ENCODE measurements at regions not wholly inside any gene's neighbourhood (a gene's known extent, or its start where the extent isn't known, plus 50 kb on each side); places are given as distances from the start of the nearest gene placed in this dataset.

DNA sequence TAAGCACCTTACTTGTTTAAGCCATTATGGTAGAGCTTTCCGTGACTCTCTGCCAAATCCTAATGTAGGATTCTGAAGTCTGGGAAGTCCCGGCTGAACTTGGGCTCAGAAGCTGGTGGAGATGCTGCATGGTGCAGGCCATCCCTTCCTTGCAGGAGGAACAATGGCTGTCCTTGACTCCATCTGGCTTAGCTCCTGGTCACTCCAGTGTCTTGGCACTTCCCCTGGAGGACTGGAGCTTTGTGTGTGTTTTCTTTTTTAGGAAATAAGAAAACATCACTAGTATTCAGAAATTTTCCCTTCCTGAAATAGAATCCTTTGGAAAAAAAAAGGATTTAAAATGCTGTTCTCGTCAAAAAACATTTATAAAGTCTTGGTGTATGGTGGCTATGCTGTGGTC lies 209.3 kb upstream of the ROPN1 start:
- no peak for DNase-seq

DNA sequence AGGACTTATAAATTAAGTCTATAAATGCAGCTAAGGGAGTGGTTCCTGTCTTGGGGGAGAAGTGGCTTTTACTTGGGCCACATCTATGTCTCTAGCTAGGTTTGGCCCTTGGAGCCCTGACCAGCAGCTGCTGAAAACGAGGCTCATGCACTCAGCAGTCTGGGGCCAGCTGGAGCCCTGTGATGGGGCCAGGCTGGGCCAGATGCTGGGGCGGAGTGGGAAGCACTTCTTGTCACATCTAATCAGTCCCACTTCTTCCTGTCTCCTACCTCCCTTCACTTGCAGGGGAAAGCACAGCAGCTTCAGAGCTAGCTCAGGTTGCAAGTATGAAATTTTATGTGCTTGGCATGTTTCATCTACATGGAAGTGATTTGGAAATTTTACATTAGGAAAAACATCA lies 209.9 kb upstream of the ROPN1 start:
- DNase-seq: peak; percentile 86

DNA sequence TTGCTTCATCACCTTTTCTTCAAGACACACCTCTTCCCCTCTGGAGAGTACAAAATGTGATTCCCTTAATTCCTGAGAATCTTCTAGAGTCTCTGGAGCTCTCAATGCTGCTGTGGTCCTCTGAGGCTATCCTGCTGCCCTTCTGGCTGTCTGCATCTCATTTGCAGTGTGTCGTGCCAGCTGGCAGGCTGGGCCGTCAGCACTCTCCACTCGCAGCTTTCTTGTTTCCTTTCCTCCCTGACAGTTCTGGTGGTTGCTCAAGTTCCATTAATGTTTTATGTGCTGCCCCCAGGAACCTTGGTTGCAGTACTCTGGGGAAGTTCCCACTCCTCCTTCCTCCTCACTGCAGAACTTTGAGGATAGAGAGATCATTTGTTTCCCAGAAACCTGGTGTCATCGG lies 210.8 kb upstream of the ROPN1 start:
- no peak for DNase-seq

DNA sequence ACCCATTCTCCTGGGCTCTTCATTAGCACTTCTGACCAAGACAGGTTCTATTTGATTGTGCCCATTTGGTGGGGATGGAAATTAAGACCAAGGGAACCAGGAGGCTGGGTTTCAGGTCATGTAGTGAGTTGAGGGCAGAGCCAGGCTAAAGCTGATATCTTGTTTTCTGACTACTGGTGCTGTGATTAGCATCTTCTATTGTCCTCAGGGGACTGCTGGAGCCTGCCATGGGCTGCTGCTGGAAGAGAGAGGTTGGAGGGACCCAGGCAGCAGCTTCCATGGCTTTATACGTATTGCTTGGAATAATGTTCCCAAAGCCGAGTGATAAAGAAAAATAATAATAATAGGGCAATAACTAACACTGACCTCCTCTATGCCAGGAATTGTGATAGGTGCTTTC lies 211.4 kb upstream of the ROPN1 start:
- DNase-seq: no peak

DNA sequence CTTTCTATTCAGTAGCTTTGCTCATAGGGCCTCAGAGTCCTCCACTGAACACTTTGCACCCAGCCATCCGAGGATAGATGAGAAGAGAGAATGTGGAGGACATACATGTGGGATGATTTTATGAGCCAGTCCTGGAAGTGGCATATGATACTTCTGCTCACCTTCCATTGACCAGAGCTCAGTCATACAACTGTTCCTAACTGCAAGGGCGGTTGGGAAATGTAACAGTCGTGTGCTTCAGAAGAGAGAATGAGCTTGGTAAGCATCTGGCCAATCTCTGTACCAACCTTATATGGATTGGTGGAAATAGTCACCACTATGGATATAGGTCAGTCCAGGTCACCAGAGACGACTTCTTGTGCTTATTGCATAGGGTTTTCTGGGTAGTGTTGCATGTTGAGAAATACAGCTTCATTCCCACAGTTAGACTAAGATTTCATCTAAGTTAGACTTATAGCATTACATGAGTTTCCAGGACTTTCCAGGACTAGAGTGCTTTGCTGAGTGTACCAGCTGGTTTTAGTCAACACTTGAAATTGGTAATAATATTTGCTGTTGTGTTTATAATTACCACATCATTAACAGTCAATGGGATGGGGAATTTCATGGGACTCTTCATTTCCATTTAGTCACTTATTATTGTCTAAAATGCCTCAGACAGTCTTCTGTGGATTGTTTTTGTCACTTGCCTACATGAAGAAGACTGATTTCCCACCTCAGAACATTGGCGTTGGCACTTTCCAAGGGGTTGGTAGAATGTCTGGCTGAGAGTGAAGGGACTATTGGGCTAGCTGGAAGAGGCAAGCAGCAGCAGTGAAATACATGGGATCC lies 214.5 kb upstream of the ROPN1 start:
- DNase-seq: no peak

DNA sequence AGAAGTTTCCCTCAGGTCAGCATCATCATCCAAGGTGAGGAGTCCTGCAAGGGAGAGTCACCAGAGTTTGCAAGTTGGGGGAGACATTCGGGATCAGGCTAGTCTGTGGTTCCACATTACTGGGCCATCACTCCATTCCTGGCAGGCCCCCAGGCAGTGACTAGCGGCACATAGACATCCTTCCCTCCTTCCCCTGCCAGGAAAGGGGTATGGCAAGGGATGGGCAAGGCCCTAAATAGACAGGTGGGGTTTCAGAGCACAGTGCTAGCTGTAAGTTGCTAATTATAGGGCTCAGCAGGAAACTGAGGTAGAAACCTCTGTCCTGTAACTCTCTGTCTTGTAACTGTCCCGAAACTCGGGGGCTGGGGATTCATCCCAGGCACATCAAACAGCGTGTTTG lies 215.2 kb upstream of the ROPN1 start:
- DNase-seq: no peak

DNA sequence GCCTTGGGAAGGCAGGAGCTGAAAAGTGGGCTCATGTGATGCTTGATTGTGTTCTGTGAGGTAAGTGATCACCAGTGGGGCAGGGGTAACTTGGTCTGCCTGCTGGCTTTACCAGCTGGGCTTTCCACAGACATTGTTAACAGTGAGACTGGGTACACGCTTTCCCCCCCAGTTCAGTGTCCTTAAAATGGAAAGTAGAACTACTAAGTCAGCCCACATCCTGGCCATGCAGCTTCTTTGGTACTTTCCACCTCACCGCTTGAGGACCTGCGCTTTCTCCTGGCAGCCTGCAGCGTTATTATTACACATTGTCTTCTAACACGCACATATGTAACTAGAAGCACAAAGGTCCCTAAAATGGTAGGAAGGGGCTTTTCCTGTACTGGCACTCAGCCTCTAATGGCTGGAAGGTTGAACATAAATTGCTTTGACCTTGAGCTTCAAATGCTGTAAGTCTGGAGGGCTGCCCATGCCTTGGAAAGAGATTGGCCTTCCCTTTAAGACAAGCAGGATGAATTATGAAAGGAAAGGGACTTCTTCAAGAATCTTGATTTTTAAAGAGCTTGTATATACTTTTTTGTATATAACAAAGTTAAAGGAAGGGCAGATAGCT lies 216.1 kb upstream of the ROPN1 start:
- DNase-seq: no peak

DNA sequence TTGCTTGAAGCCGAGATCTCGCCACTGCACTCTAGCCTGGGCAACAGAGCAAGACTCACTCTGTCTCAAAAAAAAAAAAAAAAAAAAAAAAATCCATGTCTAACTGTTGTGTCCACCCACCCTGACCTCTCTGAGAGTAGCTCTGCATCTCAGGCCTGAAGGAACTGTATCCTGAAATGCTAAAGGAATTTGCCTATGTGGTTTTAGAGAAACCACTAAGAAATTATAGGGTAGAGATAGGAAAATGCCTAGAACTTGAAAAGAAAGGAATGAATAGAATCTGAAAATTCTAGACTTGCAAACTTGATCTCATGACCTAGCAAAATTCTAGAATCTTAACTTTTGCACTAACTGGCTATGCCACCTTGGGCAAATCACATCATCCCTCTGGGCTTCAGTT lies 217.5 kb upstream of the ROPN1 start:
- no peak for DNase-seq

DNA sequence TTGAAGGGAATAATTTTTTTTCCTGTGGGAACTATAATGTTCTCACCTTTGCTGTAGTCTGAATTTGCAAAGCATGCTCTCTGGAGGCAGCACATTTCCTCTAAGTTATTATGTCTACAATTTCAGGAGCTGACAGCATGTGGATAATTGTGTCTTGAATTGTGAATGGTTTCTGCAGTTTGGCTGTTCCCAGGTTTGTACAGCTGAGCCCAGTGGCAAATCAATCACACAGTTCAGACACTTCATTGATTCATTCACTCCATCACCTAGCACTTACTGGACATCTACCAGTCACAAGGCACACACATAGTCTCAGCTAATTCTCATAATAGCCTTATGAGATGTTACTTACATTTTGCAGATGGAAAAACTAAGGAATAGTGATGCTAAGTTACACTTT lies 219.0 kb upstream of the ROPN1 start:
- no peak for DNase-seq

DNA sequence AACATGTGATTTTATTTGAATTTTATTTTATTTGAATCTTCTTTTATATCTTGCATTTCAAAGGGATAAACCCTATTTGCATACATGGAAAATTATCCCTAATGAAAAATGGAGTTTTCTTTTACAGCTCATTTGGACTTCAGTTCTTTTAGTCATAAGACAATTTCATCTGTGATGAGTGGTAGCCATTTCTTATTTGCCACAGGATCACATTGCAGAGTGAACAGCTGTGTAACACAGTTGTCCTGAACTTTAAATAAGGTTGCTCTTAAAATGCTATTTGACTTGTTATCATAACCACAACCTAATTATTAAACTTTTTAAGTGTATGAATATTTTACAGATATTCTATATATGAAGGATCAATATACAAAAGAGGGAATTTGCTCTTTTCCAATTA lies 221.7 kb upstream of the ROPN1 start:
- DNase-seq: no peak

DNA sequence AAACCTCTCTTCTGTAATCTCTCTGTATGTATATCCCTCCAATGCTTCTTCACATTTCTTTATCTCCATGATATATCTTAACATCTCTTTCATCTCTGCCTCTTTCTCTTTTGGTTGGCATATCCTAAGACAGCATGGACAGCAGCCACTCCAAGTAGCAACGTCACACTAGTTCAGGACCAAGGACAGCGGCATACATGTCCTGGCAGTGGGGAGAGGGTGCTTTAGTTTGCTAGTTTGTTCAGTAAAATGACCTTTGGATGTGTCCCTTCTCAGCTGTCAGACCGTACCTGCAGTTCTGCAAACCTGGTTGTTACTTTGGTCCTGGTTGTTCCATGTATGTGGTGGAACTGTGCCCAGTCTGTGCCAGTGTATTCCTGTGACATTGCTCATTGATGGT lies 225.6 kb upstream of the ROPN1 start:
- no peak for DNase-seq

DNA sequence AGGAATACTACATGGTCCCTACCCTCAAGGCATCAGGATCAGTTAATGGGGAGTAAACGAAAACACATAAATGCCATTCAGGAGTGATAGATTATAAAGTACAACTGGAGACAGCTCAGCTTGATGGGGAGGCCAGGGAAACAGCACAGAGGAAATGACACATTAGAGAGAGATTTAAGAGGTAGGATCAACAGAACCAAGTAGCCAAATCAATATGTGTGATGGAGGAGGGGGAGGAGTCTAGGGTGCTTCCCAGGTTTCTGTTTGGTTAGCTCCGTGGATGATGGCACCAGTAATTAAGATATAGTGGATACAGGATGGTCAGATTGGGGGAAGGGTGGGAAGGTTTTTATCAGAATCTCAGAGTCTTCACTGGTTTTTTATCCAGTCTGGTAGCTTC lies 229.5 kb upstream of the ROPN1 start:
- no peak for DNase-seq

DNA sequence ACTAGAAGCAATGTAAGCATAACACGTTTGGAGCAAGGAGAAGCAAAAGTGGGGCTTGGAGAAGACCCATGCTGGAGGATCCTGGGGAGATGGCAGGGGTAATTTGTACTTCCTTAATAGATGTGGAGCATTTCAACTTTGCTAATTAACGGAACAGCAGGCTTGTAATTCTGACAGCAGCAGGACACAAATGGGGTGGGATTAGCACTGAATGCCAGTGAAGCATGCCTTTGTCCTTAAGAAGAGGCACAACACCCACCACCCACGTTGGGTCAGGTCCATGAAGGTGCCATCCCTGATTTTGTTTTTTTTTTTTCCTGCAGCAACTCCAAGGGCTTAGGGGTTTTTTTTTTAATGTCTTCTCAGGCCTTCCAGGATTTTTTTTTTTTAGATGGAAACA lies 231.9 kb upstream of the ROPN1 start:
- no peak for DNase-seq

DNA sequence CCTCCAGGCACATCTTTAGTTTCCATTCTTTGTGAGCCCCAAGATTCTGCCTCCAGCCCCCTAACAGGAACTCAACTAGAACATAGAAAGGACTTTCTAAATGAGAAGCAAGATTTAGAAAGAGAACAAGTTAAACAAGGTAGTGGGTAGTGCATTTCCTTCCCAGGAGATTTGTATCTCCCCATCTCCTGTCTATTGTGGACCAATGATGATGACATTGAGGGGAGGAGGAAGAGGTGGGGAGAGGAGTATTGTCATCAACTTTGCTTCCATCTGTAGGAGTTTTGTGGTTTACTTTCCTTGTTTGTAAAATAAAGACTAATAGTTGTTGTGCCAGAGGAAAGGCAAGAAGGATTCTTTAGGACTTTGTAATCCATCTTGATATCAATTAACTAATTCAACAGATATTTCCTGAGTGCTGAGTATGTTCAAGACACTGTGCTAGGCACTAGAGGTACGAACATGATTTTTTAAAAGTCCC lies 235.3 kb upstream of the ROPN1 start:
- no peak for DNase-seq

DNA sequence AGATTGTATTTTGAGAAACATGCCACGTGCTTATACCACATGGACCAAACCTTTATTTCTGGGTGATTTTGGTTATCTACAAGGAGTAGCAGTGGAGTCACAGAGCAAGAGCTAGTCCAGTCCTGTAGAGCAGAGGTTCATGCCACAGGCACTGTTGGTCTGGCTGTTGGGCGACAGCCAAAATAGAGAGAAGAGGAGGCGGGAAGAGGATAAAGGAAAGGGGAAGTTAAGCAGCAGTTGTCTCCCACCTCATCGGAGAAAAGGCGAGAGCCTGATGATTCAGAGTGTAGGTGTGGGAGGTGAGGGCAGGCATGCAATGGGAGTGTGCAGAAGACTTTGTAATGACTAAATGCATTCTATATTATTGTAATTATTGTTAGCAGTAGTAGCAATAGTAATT lies 237.5 kb upstream of the ROPN1 start:
- DNase-seq: no peak

DNA sequence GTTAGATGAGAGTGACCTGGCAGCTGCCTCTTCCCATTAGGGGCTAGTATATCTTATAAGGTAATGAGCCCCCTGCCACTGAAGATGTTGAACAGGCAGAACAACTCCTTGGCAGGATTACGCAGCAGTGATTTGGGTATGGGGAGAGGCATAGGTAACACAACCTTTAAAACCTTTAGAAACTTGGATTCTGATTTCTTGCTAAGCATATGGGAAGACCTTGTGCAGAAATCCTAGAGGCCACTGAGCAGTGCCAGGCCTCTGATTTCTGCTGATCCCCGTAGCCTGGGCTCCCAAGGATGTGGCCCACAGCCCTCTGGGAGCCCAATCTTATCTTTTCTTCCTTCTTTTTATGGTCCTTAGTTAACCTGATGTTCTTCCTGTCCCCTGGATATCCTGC lies 237.9 kb upstream of the ROPN1 start:
- DNase-seq: no peak

DNA sequence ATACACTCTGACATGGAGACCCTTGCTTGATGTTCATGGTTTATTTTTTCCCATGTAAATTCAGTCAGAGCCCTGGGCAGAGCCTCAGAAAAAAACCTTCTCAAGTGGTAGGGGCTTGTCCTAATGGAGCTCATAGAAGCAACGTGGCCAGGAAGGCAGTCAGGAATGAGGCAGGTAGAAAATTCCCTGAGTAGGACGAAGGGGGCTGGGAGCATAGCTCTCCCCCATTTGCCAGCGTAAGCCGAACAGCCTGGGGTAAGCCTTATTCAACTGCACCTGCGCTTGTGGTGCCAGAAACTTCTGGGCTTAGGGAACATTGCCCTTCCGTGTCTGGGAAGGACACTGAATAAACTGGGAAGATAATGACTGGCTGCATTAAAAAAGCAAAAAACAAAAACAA lies 238.5 kb upstream of the ROPN1 start:
- no peak for DNase-seq

DNA sequence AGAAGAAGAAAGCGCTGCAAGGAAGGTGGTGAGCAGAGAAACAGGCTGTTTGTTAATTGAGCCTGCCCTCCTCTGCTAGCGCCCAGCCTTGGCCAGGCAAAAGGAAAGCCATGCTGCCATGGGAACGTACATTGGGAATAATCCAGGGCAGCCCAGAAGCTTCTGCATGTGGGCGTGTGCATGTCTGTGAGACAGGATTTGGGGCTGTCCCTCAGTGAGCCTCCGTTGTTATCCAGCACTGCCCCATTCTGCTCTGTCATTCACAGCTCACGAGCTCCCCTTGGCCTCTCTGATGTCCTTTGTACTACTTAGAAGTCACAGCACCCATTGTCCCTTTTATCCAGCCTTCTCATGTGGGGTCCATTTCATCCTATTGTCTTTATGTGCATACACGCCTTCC lies 239.1 kb upstream of the ROPN1 start:
- DNase-seq: no peak

DNA sequence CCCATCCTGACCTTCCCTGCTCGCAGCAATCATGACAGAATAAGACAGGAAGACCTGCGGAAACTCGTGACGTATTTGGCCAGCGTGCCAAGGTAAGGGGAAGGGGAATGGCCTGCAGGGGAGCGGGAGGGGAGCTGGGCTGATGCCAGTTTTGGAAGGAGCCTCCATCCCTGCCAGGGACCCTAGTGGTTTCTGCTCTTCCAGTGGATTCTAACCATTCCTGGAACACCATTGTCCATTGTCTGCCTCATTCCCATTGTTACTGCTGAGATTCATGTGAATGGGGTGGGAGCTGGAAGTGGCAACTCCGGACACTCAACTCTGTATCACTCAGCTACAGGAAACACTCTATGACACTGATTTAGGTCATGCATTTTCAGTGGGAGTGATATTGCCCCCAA lies 242.9 kb upstream of the ROPN1 start:
- DNase-seq: no peak

DNA sequence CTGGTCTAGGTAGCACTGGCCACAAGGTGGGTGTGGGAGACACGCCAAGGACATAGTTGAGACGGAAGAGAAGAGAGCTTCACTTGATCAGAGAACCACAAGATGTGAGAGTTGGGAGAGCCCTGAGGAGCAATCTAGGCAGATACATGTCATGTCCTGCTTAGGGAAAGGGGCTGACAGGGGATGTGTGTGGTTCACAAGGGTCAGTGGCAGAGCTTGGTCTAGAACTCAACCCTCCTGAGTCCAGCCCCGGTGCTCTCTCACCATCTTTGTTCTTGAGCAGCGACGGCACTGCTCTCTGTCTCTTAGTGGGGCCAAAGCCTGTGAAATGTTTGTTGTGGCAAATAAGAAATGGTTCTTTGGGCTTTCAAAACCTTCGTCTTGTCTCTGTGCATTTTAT lies 243.5 kb upstream of the ROPN1 start:
- no peak for DNase-seq

DNA sequence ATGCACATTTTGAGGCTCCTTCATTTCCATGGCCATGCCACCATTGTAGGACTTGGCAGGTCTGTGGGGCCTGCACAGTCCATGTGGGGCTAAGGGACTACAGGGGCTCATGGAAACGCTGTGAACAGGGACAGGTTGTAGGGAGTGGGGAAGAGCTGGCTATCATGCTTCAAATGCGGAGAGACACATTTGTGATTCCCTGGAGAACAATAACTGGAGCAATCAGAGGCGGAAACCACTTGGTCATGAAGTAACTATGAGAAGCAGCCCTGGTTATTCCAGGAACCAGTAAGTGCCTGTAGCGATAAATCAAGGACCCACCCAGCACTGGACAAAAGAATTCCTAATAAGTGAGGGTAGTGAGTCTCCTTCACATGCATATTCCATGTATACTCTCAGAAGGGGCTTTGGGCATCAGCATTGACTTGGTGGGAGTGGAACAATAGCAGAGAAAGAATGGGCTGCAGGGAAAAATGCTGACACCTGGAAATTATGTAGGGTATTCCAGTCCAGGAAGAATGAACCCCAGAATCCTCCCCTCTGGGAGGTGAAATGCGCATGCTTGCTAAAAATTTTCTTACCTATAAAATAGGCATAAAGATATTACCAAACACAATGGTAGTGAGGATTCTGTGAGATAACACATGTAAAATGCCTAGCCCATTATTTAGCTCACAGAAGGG lies 251.4 kb upstream of the ROPN1 start:
- no peak for DNase-seq

DNA sequence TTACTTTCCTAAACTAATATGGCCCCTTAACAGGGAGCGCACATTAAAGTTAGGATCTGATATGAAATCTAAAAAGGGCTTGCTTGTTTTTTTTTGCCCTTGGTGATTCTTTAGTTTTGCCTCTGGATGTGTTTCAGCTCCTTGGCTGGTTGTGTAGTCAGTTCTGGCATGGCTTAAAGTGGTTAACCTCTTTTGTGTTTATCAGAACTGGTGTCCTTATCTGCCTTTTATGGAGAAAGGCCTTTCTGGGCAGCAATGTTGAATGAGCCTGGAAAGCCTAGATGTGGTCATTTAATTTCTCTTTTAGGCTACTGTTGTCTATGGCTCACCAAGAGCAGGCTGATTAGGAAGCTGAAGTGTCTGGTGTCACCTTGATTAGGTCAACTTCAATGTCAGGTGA lies 254.5 kb upstream of the ROPN1 start:
- no peak for DNase-seq

DNA sequence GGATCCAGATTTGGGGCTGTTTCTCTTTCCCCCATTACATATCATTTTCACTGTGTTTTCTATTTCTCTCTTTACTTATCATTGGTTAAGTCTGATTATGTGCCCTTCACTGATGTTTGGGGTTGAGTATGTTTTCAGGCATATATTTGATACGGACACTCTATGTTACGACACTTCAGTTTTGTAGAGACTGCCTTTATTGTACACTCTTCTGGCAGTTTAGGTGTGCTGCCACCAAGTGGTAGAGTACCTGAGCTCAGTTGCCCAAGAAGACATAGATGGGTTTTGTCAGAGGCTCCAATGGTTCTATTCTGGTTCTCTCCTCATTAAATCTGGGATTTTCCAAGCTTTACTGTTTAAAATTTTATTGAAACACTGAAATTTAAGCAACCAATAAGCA lies 255.0 kb upstream of the ROPN1 start:
- DNase-seq: peak; percentile 8

DNA sequence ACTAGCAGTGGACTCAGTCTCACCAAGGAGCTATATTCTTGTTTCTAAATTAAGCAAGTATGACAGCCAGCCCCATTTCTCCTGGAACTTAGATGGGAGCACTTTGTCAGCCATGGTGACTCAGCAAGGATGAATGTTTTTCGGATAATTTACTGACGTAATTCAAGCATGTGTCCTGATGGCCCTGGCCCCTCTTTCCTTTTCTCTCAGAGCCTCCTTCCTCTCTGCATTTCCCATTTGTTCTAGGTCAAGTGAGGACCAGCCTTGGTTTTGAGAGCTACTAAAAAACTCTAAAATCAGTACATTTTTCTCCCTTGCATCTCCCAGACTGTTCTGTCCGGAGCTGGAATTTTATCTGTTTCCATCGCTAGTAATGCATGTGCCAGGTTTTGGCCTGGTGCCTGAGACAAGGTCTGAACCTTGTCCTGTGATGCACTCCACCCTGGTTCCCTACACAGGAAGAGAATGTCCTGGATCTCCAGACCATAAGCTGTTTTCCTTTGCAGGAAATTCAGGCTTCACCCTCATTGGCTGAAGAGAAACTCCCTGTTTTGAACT lies 256.6 kb upstream of the ROPN1 start:
- DNase-seq: no peak

All from NCI-H1694 (cell line).